ENCODE measurements at regions not wholly inside any gene's neighbourhood (a gene's known extent, or its start where the extent isn't known, plus 50 kb on each side); places are given as distances from the start of the nearest gene placed in this dataset.

GRCh38 chr7:121447911-121448300, 51.8 kb upstream of the FAM3C start:
- TF ChIP-seq POLR2AphosphoS5 (IDR thresholded peaks at IDR 0.05) (no peak), CTCF (IDR thresholded peaks at IDR 0.05) (no peak), POLR2A (IDR thresholded peaks at IDR 0.05) (no peak)
